HepG2 (cell line): ENCODE measurements at regions not wholly inside any gene's neighbourhood (a gene's known extent, or its start where the extent isn't known, plus 50 kb on each side); places are given as distances from the start of the nearest gene placed in this dataset.

Source experiments
- ATF1 ChIP-seq: IDR thresholded peaks from 2 replicates; pipeline ENCODE4 v1.6.1; 2016; ENCODE audit warnings: mild to moderate bottlenecking, control low read depth
- BRD4 ChIP-seq: sonication (generic); formaldehyde crosslinking; IDR thresholded peaks from 2 replicates; pipeline ENCODE4 v1.4.0; 2020; ENCODE audit warnings: missing genetic modification reagents
- DBP ChIP-seq: sonication (generic); formaldehyde crosslinking; IDR thresholded peaks from 2 replicates; pipeline ENCODE4 v1.4.0; 2020; ENCODE audit warnings: missing genetic modification reagents; ENCODE audit errors: not compliant biosample characterization
- DMAP1 ChIP-seq: IDR thresholded peaks from 2 replicates; pipeline ENCODE4 v1.6.1; 2016
- GTF3A ChIP-seq: sonication (generic); formaldehyde crosslinking; conservative IDR thresholded peaks from 2 replicates; pipeline ENCODE4 v1.4.0; 2020; ENCODE audit warnings: mild to moderate bottlenecking, missing genetic modification reagents
- HINFP ChIP-seq: sonication (generic); formaldehyde crosslinking; IDR thresholded peaks from 2 replicates; pipeline ENCODE4 v1.4.0; 2020; ENCODE audit warnings: low read depth, mild to moderate bottlenecking, missing genetic modification reagents
- KAT2B ChIP-seq: fragments of 150-350 bp; IDR thresholded peaks from 2 replicates; pipeline ENCODE4 v1.6.1; 2014; ENCODE audit warnings: low read depth, low read length, borderline replicate concordance
- PHF8 ChIP-seq: sonication (generic); formaldehyde crosslinking; IDR thresholded peaks from 2 replicates; pipeline ENCODE4 v1.5.0; 2020; ENCODE audit warnings: missing genetic modification reagents
- SIX1 ChIP-seq: sonication (generic); formaldehyde crosslinking; IDR thresholded peaks from 2 replicates; pipeline ENCODE4 v1.4.0; 2020; ENCODE audit warnings: missing genetic modification reagents, borderline replicate concordance
- SMAD1 ChIP-seq: sonication (generic); formaldehyde crosslinking; IDR thresholded peaks from 2 replicates; pipeline ENCODE4 v1.4.0; 2020; ENCODE audit warnings: missing genetic modification reagents, low read depth, mild to moderate bottlenecking, borderline replicate concordance
- SMC3 ChIP-seq: IDR thresholded peaks from 2 replicates; pipeline ENCODE4 v1.6.1; 2011; ENCODE audit warnings: low read length, improper control_type of control experiment
- SNRNP70 ChIP-seq: fragments of 200-400 bp; formaldehyde crosslinking; IDR thresholded peaks from 2 replicates; pipeline ENCODE4 v1.6.1; 2017; ENCODE audit warnings: mild to moderate bottlenecking, low read depth, low read length, moderate library complexity
- SOX13 ChIP-seq, 3 experiments: fragments of 450-650 bp in 1 of 3; sonication (generic) in 1 of 3; formaldehyde crosslinking in 1 of 3; IDR thresholded peaks in 2 of 3; conservative IDR thresholded peaks in 1 of 3; 2 replicates each; pipeline versions ENCODE4 v1.5.0 to v1.6.1; 2016 to 2020; ENCODE audit warnings: antibody characterized with exemption in 1 of 3, mild to moderate bottlenecking in 1 of 3, missing compliant biosample characterization in 1 of 3, missing genetic modification reagents in 1 of 3, moderate library complexity in 1 of 3
- ZNF280B ChIP-seq: sonication (generic); formaldehyde crosslinking; IDR thresholded peaks from 2 replicates; pipeline ENCODE4 v1.5.0; 2020; ENCODE audit warnings: missing genetic modification reagents, mild to moderate bottlenecking, borderline replicate concordance
- ZNF550 ChIP-seq: sonication (generic); formaldehyde crosslinking; IDR thresholded peaks from 2 replicates; pipeline ENCODE4 v1.4.0; 2020; ENCODE audit warnings: mild to moderate bottlenecking, missing genetic modification reagents, borderline replicate concordance
- ZNF674 ChIP-seq: sonication (generic); formaldehyde crosslinking; IDR thresholded peaks from 2 replicates; pipeline ENCODE4 v1.5.0; 2020; ENCODE audit warnings: low read depth, mild to moderate bottlenecking, missing genetic modification reagents
- ZNF761 ChIP-seq: sonication (generic); formaldehyde crosslinking; conservative IDR thresholded peaks from 2 replicates; pipeline ENCODE4 v1.4.0; 2020; ENCODE audit warnings: mild to moderate bottlenecking, missing genetic modification reagents
- ZNF879 ChIP-seq: sonication (generic); formaldehyde crosslinking; IDR thresholded peaks from 2 replicates; pipeline ENCODE4 v1.8.1; 2023; ENCODE audit warnings: missing genetic modification reagents
- ZSCAN21 ChIP-seq: sonication (generic); formaldehyde crosslinking; IDR thresholded peaks from 2 replicates; pipeline ENCODE4 v1.8.0; 2022; ENCODE audit warnings: mild to moderate bottlenecking, missing genetic modification reagents, moderate library complexity, borderline replicate concordance
- ZSCAN25 ChIP-seq: sonication (generic); formaldehyde crosslinking; IDR thresholded peaks from 2 replicates; pipeline ENCODE4 v1.8.0; 2022; ENCODE audit warnings: mild to moderate bottlenecking, missing genetic modification reagents
- ZZZ3 ChIP-seq: sonication (generic); formaldehyde crosslinking; IDR thresholded peaks from 2 replicates; pipeline ENCODE4 v1.4.0; 2020; ENCODE audit warnings: missing genetic modification reagents, mild to moderate bottlenecking, borderline replicate concordance
- TF ChIP-seq, protein P1 (sequence below): sonication (generic); formaldehyde crosslinking; IDR thresholded peaks from 2 replicates; pipeline ENCODE4 v1.4.0; 2020; ENCODE audit warnings: mild to moderate bottlenecking, missing genetic modification reagents
- TF ChIP-seq, protein P2 (sequence below): fragments of 450-650 bp; IDR thresholded peaks from 2 replicates; pipeline ENCODE4 v1.6.1; 2017; ENCODE audit warnings: mild to moderate bottlenecking

DNA sequence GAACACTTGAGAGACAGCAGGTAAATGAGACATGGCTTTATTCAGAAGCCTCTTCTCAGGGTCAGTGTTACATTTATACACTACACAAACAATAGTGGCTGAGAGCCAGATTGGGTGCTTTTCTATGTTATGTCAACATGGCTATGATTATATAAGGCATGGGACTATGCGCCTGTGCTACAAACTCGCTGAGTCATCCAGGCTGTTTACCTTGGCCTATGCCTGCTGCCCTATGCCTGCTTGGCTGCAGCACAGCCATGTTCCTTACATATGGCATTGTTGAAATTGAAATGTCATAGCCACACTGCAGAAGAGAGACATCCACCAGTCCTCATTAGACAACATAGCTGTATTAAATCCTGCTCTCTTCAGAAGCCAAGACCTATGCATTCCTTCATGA, 236.3 kb upstream of the NWD2 start (continued):
- TF ChIP-seq ZZZ3 (CRISPR knock-in tag) (peak; percentile 82; the same call in 1 of the 2 replicates), DBP (CRISPR knock-in tag) (no peak), SNRNP70 (no peak), ZSCAN21 (CRISPR knock-in tag) (0 out of 2 replicates have a peak, but pooled peaks have one; percentile 39), ZSCAN25 (CRISPR knock-in tag) (0 out of 2 replicates have a peak, but pooled peaks have one; percentile 32), SIX1 (CRISPR knock-in tag) (no peak), ZNF761 (CRISPR knock-in tag) (no peak), KAT2B (no peak), DMAP1 (CRISPR knock-in tag) (peak; percentile 67; the same call in 1 of the 2 replicates), GTF3A (CRISPR knock-in tag) (no peak), PHF8 (0 out of 2 replicates have a peak, but pooled peaks have one; percentile 47), ZNF879 (0 out of 2 replicates have a peak, but pooled peaks have one; percentile 38), ATF1 (no peak), SMAD1 (CRISPR knock-in tag) (no peak), ZNF674 (no peak), SMC3 (no peak), SOX13 (IDR thresholded peaks at IDR 0.05) (peak; percentile 96), SOX13 (CRISPR knock-in tag; conservative IDR thresholded peaks at IDR 0.05 in 1 of 2, IDR thresholded peaks at IDR 0.05 in 1 of 2) (peak in 1 of 2 experiments; percentile 99; a peak in 2 of 4 replicates), ZNF550 (CRISPR knock-in tag) (no peak), HINFP (CRISPR knock-in tag) (no peak), BRD4 (CRISPR knock-in tag) (peak; percentile 87; the same call in 1 of the 2 replicates), ZNF280B (CRISPR knock-in tag) (no peak)
- TF ChIP-seq, protein P1, sequence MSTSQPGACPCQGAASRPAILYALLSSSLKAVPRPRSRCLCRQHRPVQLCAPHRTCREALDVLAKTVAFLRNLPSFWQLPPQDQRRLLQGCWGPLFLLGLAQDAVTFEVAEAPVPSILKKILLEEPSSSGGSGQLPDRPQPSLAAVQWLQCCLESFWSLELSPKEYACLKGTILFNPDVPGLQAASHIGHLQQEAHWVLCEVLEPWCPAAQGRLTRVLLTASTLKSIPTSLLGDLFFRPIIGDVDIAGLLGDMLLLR (CRISPR knock-in tag) = no peak
- TF ChIP-seq, protein P2, sequence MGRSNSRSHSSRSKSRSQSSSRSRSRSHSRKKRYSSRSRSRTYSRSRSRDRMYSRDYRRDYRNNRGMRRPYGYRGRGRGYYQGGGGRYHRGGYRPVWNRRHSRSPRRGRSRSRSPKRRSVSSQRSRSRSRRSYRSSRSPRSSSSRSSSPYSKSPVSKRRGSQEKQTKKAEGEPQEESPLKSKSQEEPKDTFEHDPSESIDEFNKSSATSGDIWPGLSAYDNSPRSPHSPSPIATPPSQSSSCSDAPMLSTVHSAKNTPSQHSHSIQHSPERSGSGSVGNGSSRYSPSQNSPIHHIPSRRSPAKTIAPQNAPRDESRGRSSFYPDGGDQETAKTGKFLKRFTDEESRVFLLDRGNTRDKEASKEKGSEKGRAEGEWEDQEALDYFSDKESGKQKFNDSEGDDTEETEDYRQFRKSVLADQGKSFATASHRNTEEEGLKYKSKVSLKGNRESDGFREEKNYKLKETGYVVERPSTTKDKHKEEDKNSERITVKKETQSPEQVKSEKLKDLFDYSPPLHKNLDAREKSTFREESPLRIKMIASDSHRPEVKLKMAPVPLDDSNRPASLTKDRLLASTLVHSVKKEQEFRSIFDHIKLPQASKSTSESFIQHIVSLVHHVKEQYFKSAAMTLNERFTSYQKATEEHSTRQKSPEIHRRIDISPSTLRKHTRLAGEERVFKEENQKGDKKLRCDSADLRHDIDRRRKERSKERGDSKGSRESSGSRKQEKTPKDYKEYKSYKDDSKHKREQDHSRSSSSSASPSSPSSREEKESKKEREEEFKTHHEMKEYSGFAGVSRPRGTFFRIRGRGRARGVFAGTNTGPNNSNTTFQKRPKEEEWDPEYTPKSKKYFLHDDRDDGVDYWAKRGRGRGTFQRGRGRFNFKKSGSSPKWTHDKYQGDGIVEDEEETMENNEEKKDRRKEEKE = no peak
